ENCODE measurements at regions not wholly inside any gene's neighbourhood (a gene's known extent, or its start where the extent isn't known, plus 50 kb on each side); places are given as distances from the start of the nearest gene placed in this dataset.
"Not testable (repeated sequence)": the region's sequence is repeated elsewhere in the genome, so short reads cannot be mapped to it uniquely, and the experiment has no call there.

DNA sequence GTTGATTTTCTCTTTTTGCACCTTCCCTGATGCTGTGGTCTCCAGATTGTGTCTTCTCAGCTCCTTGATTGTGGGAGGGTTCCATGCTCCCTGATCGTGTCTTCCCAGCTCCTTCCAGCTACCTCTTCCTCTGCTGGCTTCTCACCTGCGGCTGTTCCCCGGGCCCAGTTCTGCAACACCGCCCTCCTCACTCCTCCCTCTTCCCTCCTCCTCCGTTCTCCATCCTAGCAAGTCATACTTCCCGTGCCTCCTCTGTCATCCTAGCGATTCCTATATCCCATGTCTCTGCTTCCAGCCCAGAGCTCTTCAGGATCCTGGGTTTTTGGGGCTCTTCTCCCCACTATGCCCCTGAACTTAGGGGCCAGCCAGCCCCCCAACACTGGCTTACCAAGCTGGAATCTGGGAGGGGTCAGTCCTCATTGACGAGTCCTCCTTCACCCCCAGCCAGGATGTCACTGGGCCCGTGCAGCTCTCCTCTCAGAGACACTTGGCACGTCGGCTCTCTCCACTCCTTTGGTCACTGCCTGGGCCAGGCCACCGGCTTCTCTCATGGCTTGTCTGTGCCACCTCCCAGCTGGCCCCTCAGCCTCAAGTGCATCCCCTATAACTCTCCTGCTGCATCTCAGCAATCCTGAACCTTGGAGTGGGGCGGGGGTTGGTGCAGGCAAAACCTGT lies 255.4 kb upstream of the MVB12B start:
- no peak for DNase-seq (ENCODE audit: low read depth, low spot score)
- Histone ChIP-seq H3K9me3 (ENCODE audit: control insufficient read depth, insufficient read depth, low read length) (no peaks in the 10 kb centered on the region; the same call in 1 of the 2 replicates), H3K27me3 (ENCODE audit: control insufficient read depth, insufficient read depth, low read length) (peaks cover 9% of the 10 kb centered on the region), H3K4me3 (ENCODE audit: low read depth, low read length) (no peak overlapping the region), H3K27ac (ENCODE audit: low read depth, low read length) (no peak overlapping the region)
- CTCF ChIA-PET, result interaction anchor here (0.5 kb wide), 1 partner anchor 603 kb away, joined by 7 read pairs; no protein-coding TSS in a partner anchor
- POLR2A ChIA-PET, result no interaction called here
- TF ChIP-seq CTCF (IDR thresholded peaks at IDR 0.05; ENCODE audit: low read depth, low read length), result no peak

DNA sequence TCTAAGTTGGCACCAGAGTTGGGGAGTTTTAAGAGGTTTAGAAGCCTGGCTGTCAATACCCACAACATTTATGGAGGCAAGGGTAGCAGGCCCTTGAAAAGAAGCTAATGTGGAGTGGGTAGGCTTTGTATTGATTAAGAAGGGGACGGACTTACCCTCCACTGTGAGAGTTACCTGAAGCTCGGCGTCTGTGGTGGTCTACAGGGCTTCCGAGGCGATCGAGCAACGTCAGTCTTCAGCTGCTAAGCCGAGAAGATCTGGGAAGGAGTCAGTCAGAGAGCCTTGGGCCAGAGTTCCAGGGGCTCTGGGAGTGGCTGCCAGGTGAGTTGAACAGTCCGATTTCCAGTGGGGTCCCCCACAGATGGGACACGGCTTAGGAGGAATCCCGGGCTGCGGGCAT lies 249.0 kb upstream of the MVB12B start:
- H3K9me3 ChIP-seq (ENCODE audit: control insufficient read depth, insufficient read depth, low read length); CTCF ChIA-PET; H3K27me3 ChIP-seq (ENCODE audit: control insufficient read depth, insufficient read depth, low read length); H3K27ac ChIP-seq (ENCODE audit: low read depth, low read length); POLR2A ChIA-PET; DNase-seq (ENCODE audit: low read depth, low spot score); H3K4me3 ChIP-seq (ENCODE audit: low read depth, low read length): not testable (repeated sequence)

GRCh38 chr9:126080641-126081040 lies 246.0 kb upstream of the MVB12B start:
- POLR2A ChIA-PET, result no interaction called here
- CTCF ChIA-PET, result no interaction called here
- no peak for TF ChIP-seq CTCF (IDR thresholded peaks at IDR 0.05; ENCODE audit: low read depth, low read length)

DNA sequence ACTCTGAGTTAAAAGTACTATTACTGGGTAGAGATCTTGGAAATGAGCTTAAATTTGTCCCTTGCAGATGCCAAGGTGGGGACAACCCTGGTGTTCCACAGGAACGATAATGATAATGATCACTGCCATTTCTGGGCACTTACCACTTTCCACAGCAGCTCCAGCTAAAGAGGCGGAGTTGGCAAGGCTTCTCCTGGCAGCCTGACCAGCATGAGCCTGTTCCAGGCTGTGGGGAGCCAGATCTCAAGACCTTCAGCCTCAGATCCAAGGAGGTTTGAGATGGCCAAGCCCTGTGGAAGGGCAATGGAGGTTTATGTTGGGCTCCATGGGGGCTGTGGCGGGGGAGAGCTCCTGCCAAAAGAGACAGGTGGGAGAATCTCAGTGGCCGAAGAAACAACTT lies 244.9 kb upstream of the MVB12B start:
- TF ChIP-seq CTCF (IDR thresholded peaks at IDR 0.05; ENCODE audit: low read depth, low read length), result no peak
- peaks cover 6% of the 10 kb centered on the region for H3K27me3 ChIP-seq (ENCODE audit: control insufficient read depth, insufficient read depth, low read length)
- H3K4me3 ChIP-seq (ENCODE audit: low read depth, low read length), result no peak overlapping the region
- no peak overlapping the region for H3K27ac ChIP-seq (ENCODE audit: low read depth, low read length)
- no peak for DNase-seq (ENCODE audit: low read depth, low spot score)
- no peaks in the 10 kb centered on the region for H3K9me3 ChIP-seq (ENCODE audit: control insufficient read depth, insufficient read depth, low read length)
- CTCF ChIA-PET, result no interaction called here
- POLR2A ChIA-PET, result no interaction called here

More at GRCh38 chr9:126080641-126081040, 246.0 kb upstream of the MVB12B start:
- Histone ChIP-seq H3K4me3 (ENCODE audit: low read depth, low read length) (no peak overlapping the region), H3K27ac (ENCODE audit: low read depth, low read length) (no peak overlapping the region), H3K27me3 (ENCODE audit: control insufficient read depth, insufficient read depth, low read length) (peaks cover 6% of the 10 kb centered on the region), H3K9me3 (ENCODE audit: control insufficient read depth, insufficient read depth, low read length) (no peaks in the 10 kb centered on the region)
- DNase-seq (ENCODE audit: low read depth, low spot score), result no peak

GRCh38 chr9:126084008-126084407 lies 242.6 kb upstream of the MVB12B start:
- Histone ChIP-seq H3K9me3 (ENCODE audit: control insufficient read depth, insufficient read depth, low read length) (no peaks in the 10 kb centered on the region), H3K27me3 (ENCODE audit: control insufficient read depth, insufficient read depth, low read length) (peaks cover 6% of the 10 kb centered on the region), H3K27ac (ENCODE audit: low read depth, low read length) (no peak overlapping the region), H3K4me3 (ENCODE audit: low read depth, low read length) (no peak overlapping the region)
- CTCF ChIA-PET, result no interaction called here
- DNase-seq (ENCODE audit: low read depth, low spot score), result no peak
- TF ChIP-seq CTCF (IDR thresholded peaks at IDR 0.05; ENCODE audit: low read depth, low read length), result no peak
- POLR2A ChIA-PET, result no interaction called here

Measured in AG04450 (cell line).